Caco-2 (cell line): ENCODE measurements at regions not wholly inside any gene's neighbourhood (a gene's known extent, or its start where the extent isn't known, plus 50 kb on each side); places are given as distances from the start of the nearest gene placed in this dataset.
A peak's percentile ranks its signal among the peaks of the same experiment; 100 is the strongest.

ENCODE experiments used
- BruUV-seq: library from RNA; stranded (reverse); fragments of 400-500 nt; replicated peaks from 2 replicates; lab custom pipeline; 2021; lab: Mats Ljungman, UMichigan
- CTCF ChIA-PET: fragments of 300-600 bp; sonication (Branson Sonifier 250); formaldehyde crosslinking; loops from one replicate; lab custom pipeline; 2022; ENCODE audit warnings: antibody characterized with exemption; lab: Charles Lee
- POLR2A ChIA-PET: fragments of 300-600 bp; sonication (Branson Sonifier 250); formaldehyde crosslinking; loops from one replicate; lab custom pipeline; 2022; ENCODE audit warnings: antibody characterized with exemption; lab: Charles Lee
- DNase-seq, 2 experiments: peaks; one replicate each; pipeline versions ENCODE4 v3.0.0 to v3.0.0-alpha.2; 2020 to 2022
- H3K27me3 ChIP-seq: replicated peaks from 2 replicates; pipeline ENCODE4 v1.6.0; 2011; ENCODE audit warnings: low read length; ENCODE audit not compliant: control insufficient read depth, insufficient read depth
- H3K36me3 ChIP-seq: 2 replicates; pipeline ENCODE4 v1.5.1; 2011; ENCODE audit warnings: low read length; ENCODE audit not compliant: control insufficient read depth, insufficient read depth
- H3K4me1 ChIP-seq: fragments of 250-450 bp; sonication (Bioruptor Pico); 2 replicates; pipeline ENCODE4 v1.5.1; 2020; ENCODE audit warnings: mild to moderate bottlenecking
- H3K4me3 ChIP-seq: 2 replicates; pipeline ENCODE4 v1.5.1; 2011; ENCODE audit warnings: low read depth, mild to moderate bottlenecking, control low read depth, low read length
- H3K9me3 ChIP-seq: fragments of 250-450 bp; sonication (Bioruptor Pico); 2 replicates; pipeline ENCODE4 v1.5.1; 2020; ENCODE audit warnings: mild to moderate bottlenecking, moderate library complexity
- H3K27ac Mint-ChIP-seq: one replicate; pipeline ENCODE4 v1.8.0; 2022; ENCODE audit warnings: mixed read lengths; ENCODE audit not compliant: unreplicated experiment
- H3K27me3 Mint-ChIP-seq: one replicate; pipeline ENCODE4 v1.8.0; 2022; ENCODE audit warnings: mixed read lengths; ENCODE audit not compliant: insufficient read depth, unreplicated experiment
- H3K36me3 Mint-ChIP-seq: one replicate; pipeline ENCODE4 v1.8.0; 2022; ENCODE audit warnings: mild to moderate bottlenecking, mixed read lengths; ENCODE audit not compliant: insufficient read depth, unreplicated experiment
- H3K4me1 Mint-ChIP-seq: one replicate; pipeline ENCODE4 v1.8.0; 2022; ENCODE audit warnings: low read depth, mixed read lengths; ENCODE audit not compliant: unreplicated experiment
- H3K4me3 Mint-ChIP-seq: one replicate; pipeline ENCODE4 v1.8.0; 2022; ENCODE audit warnings: mild to moderate bottlenecking, moderate library complexity, mixed read lengths; ENCODE audit not compliant: unreplicated experiment
- H3K9me3 Mint-ChIP-seq: one replicate; pipeline ENCODE4 v1.8.0; 2022; ENCODE audit warnings: mixed read lengths; ENCODE audit not compliant: unreplicated experiment
- CTCF ChIP-seq, 2 experiments: fragments of 200-600 bp in 1 of 2; IDR thresholded peaks; 1 replicate in 1 of 2; 2 replicates in 1 of 2; pipeline versions ENCODE4 v1.5.1 to v1.8.0; 2011 to 2022; ENCODE audit warnings: antibody characterized with exemption in 1 of 2, control low read depth in 1 of 2, inconsistent platforms in 1 of 2, low read depth in 1 of 2, low read length in 1 of 2, mild to moderate bottlenecking in 1 of 2, moderate library complexity in 1 of 2; ENCODE audit not compliant: insufficient read depth in 1 of 2, severe bottlenecking in 1 of 2, unreplicated experiment in 1 of 2
- intact Hi-C: fragments of 100-400 bp; cut with micrococcal nuclease; formaldehyde crosslinking; loops from one replicate; pipeline ENCODE4 v1.10.0; 2022; ENCODE audit not compliant: unreplicated experiment

DNA sequence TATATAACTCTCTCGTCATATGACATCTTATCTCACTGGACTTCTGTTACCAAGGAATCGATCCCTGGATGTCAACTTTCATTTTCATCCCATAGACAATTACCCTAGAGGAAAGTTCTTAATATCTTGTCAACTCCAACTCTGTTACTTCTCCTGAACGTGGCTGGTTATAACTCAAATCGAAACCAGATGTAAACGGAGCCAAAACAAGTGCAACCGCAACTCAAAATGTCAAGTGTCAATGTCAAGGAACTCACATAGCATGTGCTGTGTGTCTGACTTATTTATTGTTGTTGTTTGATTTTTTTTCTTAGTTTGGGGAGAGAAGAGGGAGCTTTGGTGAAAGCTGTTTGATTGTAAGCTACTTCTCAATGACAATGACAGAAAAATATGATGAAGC, 108.6 kb downstream of the VIP start:
- no peak for DNase-seq
- Mint-ChIP-seq H3K9me3 (no peaks in the 10 kb centered on the region), H3K36me3 (no peaks in the 10 kb centered on the region), H3K4me3 (no peak overlapping the region), H3K27ac (no peak overlapping the region), H3K4me1 (no peaks in the 10 kb centered on the region), H3K27me3 (peaks cover 2% of the 10 kb centered on the region)
- no peaks in the 10 kb centered on the region for H3K9me3 ChIP-seq
- CTCF ChIA-PET, result no interaction called here
- no peaks in the 10 kb centered on the region for H3K27me3 ChIP-seq
- POLR2A ChIA-PET, result no interaction called here
- H3K4me1 ChIP-seq, result no peaks in the 10 kb centered on the region
- intact Hi-C loops, result no loop called here
- no peaks in the 10 kb centered on the region for H3K36me3 ChIP-seq
- H3K4me3 ChIP-seq, result no peak overlapping the region
- no peak for TF ChIP-seq CTCF (IDR thresholded peaks at IDR 0.05; ENCODE audit: insufficient read depth in 1 of 2, low read depth in 1 of 2, low read length in 1 of 2, severe bottlenecking in 1 of 2, unreplicated experiment in 1 of 2)
- BruUV-seq, result no TSS peak

DNA sequence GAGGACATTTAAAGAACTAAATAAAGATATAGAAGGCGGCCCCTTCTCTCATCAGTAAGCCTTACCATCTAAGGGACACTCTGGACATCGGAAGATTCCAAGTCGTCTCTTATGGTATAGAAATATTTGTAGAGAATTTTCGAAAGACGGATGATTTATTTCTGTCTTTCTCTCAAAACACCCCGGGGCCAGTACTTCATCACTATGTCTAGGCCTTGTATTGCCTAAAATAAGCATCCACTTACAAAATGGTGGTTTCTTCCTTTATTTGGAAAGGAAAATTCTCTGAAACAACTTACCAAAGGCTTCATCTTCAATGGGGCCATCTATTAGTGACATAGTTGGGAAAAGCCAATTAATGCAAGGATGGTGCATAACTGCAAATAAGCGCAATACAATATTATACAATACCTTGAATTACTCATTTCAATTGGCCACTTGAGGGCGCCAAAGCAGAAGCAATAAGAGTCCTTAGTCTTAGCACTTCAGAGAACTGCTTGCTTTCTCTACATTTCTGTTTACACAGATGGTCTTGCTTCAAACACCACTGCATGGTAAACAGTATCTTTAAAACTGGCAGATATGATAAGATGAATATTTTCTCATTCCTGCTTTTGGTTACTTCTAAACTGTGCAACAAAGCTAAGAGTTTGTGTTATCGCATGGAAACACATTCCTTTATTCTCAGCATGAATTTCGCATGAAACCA, 113.2 kb downstream of the VIP start:
- CTCF ChIA-PET, result interaction anchor here (1.0 kb wide), 1 partner anchor 84 kb away, joined by 3 read pairs; no protein-coding TSS in a partner anchor
- DNase-seq, result peak; percentile 44 to 66
- Histone ChIP-seq H3K27me3 (no peaks in the 10 kb centered on the region), H3K4me3 (no peak overlapping the region), H3K36me3 (no peaks in the 10 kb centered on the region), H3K4me1 (no peaks in the 10 kb centered on the region), H3K9me3 (no peaks in the 10 kb centered on the region)
- peaks cover 8% of the 10 kb centered on the region for H3K27me3 Mint-ChIP-seq
- H3K4me1 Mint-ChIP-seq, result no peaks in the 10 kb centered on the region
- H3K36me3 Mint-ChIP-seq, result no peaks in the 10 kb centered on the region
- no peaks in the 10 kb centered on the region for H3K9me3 Mint-ChIP-seq
- intact Hi-C loops, result loop anchor here (1.0 to 10.0 kb wide), 5 partner anchors 34 to 161 kb away; no protein-coding TSS in a partner anchor
- POLR2A ChIA-PET, result no interaction called here
- BruUV-seq, result no TSS peak
- no peak overlapping the region for H3K27ac Mint-ChIP-seq
- peak; percentile 58 to 67 for TF ChIP-seq CTCF (IDR thresholded peaks at IDR 0.05; ENCODE audit: insufficient read depth in 1 of 2, low read depth in 1 of 2, low read length in 1 of 2, severe bottlenecking in 1 of 2, unreplicated experiment in 1 of 2)
- no peak overlapping the region for H3K4me3 Mint-ChIP-seq

GRCh38 chr6:152874267-152874666, 108.6 kb downstream of the FBXO5 start:
- ChIA-PET CTCF (no interaction called here), POLR2A (no interaction called here)
- no peaks in the 10 kb centered on the region for H3K4me1 ChIP-seq
- H3K9me3 ChIP-seq, result no peaks in the 10 kb centered on the region
- no peaks in the 10 kb centered on the region for H3K36me3 ChIP-seq
- Mint-ChIP-seq H3K4me1 (no peaks in the 10 kb centered on the region), H3K27me3 (peaks cover 2% of the 10 kb centered on the region), H3K27ac (no peak overlapping the region), H3K9me3 (no peaks in the 10 kb centered on the region), H3K4me3 (no peak overlapping the region), H3K36me3 (no peaks in the 10 kb centered on the region)
- TF ChIP-seq CTCF (IDR thresholded peaks at IDR 0.05; ENCODE audit: insufficient read depth in 1 of 2, low read depth in 1 of 2, low read length in 1 of 2, severe bottlenecking in 1 of 2, unreplicated experiment in 1 of 2), result no peak
- intact Hi-C loops, result no loop called here
- no peak for DNase-seq
- H3K4me3 ChIP-seq, result no peak overlapping the region
- H3K27me3 ChIP-seq, result no peaks in the 10 kb centered on the region
- BruUV-seq, result no TSS peak
